Gastroesophageal sphincter (tissue), 3 donors: ENCODE measurements at regions not wholly inside any gene's neighbourhood (a gene's known extent, or its start where the extent isn't known, plus 50 kb on each side); places are given as distances from the start of the nearest gene placed in this dataset.

Source experiments
- CTCF ChIP-seq, 4 experiments: fragments of 200-600 bp in 2 of 4; fragments of 450-650 bp in 2 of 4; sonication (generic) in 1 of 4; IDR thresholded peaks; one replicate each; pipeline ENCODE4 v1.5.1; 2017 to 2019; ENCODE audit warnings: antibody characterized with exemption in 4 of 4, mild to moderate bottlenecking in 2 of 4, moderate library complexity in 2 of 4
- POLR2A ChIP-seq, 2 donors: fragments of 450-650 bp; IDR thresholded peaks; one replicate each; pipeline ENCODE4 v1.6.1; 2017; ENCODE audit warnings: antibody characterized with exemption in 2 of 2, mild to moderate bottlenecking in 2 of 2, moderate library complexity in 1 of 2

GRCh38 chr6:113488812-113489685 lies 368.1 kb upstream of the MARCKS start:
- TF ChIP-seq CTCF (IDR thresholded peaks at IDR 0.05) (no peak), POLR2A (IDR thresholded peaks at IDR 0.05) (no peak)
